ENCODE measurements at regions not wholly inside any gene's neighbourhood (a gene's known extent, or its start where the extent isn't known, plus 50 kb on each side); places are given as distances from the start of the nearest gene placed in this dataset.
A peak's percentile ranks its signal among the peaks of the same experiment; 100 is the strongest.
"Not testable (repeated sequence)": the region's sequence is repeated elsewhere in the genome, so short reads cannot be mapped to it uniquely, and the experiment has no call there.

DNA sequence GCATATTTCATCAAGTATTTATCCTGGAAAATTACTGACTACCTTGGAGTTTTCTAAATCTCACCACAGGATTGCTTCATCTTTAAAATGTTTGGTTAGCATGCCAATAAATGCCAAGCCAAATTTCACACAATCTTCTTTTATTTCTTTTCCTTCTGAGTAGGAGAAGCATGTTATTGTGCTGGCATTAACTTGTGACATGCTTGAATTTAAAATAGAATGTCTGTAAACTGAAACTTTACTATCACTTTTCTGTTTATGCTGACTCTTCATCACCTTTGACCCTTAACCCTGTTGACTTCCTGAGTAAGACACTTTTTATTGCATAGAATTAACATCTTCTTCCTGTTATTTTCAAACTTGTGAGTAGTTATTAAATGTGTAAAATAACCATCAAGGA lies 56.2 kb upstream of the LRRTM4 start:
- no peak for DNase-seq (ENCODE audit: low spot score)

DNA sequence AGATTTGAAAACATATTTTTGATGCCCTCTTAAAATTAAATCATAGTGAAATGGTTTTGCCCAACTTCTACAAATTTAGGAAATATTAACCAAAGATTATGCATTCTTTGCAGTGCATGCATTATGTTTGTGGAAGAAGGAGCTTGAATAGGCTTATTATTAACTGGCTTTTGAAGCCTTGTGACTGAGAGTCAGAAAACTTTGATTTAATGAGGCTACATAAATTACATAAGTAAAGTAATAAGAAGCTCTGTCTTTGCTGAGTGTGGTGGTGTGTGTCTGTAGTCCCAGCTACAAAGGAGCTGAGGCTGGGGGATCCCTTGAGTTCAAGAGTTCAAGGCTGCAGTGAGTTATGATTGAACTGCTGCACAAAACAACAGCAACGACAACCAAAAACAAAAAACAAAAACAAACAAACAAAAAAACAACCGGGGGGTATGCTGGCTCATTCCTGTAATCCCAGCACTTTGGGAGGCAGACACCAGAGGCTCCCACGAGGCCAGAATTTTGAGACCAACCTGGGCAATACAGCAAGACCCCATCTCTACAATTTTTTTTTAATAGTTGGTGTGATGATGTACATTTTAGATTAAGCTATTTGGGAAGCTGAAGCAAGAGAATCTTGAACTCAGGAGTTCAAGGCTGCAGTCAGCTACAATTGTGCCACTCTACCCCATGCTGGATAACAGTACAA lies 57.0 kb upstream of the LRRTM4 start:
- DNase-seq (ENCODE audit: low spot score) = no peak

DNA sequence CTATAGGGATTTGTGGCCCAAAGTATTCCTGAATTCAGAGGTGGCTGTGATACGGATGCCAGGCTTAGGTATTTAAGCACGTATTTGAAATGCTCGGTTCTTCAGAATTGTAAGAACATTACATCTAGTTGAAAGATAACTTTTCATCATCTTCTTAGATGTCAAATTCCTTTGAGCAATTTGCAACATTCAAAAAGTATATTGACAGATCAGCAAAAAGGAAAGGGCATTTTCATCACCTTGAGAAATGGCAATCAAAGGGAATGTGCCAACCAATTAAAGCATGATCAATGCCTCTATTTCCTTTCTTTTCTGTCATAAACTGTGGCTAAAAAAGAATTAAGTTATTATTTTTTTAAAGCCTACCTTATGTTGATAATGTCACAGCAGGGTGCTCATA lies 66.3 kb upstream of the LRRTM4 start:
- no peak for DNase-seq (ENCODE audit: low spot score)

DNA sequence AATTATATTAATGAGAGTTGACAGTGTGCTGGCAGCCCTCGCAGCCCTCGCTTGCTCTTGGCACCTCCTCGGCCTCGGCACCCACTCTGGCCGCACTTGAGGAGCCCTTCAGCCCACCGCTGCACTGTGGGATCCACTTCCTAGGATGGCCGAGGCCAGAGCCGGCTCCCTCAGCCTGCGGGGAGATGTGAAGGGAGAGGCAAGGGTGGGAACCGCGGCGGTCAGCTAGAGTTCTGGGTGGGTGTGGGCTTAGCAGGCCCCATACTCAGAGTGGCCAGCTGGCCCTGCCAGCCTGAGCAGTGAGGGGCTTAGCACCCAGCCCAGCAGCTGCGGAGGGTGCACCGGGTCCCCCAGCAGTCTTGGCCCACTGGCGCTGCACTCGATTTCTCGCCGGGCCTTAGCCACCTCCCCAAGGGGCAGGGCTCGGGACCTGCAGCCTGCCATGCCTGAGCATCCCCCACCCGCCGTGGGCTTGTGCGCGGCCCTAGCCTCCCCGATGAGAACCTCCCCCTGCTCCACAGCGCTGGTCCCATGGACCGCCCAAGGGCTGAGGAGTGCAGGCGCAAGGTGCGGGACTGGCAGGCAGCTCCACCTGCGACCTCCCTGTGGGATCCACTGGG lies 68.2 kb upstream of the LRRTM4 start:
- no peak for DNase-seq (ENCODE audit: low spot score)

DNA sequence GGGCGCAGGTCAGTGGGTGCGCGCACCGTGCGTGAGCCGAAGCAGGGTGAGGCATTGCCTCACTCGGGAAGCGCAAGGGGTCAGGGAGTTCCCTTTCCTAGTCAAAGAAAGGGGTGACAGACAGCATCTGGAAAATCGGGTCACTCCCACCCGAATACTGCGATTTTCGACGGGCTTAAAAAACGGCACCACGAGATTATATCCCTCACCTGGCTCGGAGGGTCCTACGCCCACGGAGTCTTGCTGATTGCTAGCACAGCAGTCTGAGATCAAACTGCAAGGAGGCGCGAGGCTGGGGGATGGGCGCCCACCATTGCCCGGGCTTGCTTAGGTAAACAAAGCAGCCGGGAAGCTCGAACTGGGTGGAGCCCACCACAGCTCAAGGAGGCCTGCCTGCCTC lies 70.8 kb upstream of the LRRTM4 start:
- DNase-seq (ENCODE audit: low spot score) = not testable (repeated sequence)

DNA sequence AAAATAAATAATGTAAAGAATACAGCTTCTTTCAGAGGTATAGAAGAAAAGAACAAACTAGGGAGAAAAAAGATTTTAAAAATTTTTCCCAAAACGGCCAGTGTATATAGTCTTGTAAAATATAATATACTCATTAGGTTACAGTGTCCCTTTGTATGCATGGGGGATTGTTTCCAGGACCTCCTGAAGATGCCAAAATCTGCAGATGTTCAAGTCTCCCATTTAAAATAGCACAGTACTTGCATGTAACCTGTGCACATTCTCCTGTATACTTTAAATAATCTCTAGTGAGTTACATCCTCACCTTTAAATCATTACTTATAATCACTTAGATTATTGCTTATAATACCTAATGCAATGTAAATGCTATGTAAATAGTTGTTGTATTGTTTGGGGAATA lies 80.6 kb upstream of the LRRTM4 start:
- no peak for DNase-seq (ENCODE audit: low spot score)

DNA sequence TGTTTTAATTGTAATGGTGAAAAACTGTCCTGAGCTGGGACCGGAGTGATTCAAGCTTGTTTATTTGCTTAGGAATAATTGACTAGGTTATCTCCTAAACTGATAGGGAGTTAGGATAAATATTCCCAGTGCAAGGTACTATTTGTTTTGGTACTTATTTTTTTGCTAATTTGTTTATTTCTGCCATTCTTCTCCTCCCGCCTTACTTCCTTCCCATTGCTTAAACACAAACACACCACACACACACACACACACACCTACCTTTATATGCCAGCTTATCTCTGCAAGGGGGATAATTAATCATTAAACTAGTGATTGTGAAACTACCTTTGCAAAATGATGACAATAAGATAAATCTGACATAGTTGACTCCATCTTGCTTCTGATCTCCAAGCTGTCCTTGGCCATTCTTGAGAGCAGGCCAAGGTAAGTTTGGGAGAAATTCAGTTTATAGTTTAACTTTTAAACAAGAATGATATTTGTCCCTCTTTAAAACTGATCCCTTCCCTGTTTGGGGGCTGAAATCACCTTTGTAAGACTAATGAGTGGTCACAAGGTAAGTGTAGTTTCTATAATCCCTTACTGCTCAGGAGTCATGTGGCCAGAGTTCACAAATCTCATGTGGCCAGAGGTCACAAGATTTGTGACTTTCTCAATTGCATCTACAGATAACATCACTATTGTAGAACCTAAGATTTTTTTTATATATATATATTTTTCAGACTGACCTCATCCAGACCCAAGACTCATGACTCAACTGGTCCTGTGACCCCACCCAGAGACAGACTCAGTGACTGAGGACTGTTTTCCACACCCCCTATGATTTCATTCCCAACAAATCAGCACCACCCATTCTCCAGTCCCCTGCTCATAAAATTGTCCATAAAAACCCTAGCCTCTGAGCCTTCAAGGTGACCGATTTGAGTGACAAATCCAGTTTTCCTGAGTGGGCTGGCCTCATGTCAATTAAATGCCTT lies 83.1 kb upstream of the LRRTM4 start:
- peak; percentile 44 for DNase-seq (ENCODE audit: low spot score)

DNA sequence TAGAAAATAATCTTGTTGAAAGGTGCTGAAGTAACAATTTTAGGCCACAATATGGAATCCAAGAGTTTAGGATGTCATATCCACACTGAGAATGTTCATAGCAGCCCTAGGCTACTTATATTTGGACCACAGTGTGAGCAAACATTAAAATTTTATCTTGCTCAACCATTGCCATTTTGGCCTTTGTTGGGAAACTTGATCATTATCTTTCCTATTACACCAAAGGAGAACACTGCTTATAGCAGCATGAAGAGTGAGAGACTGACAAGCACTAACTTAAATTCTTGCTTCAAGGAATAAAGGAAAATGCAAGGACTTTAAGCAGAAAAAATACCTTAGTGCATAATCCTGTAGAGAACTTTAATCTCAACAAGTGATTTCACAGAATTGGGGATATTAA lies 86.3 kb upstream of the LRRTM4 start:
- no peak for DNase-seq (ENCODE audit: low spot score)

DNA sequence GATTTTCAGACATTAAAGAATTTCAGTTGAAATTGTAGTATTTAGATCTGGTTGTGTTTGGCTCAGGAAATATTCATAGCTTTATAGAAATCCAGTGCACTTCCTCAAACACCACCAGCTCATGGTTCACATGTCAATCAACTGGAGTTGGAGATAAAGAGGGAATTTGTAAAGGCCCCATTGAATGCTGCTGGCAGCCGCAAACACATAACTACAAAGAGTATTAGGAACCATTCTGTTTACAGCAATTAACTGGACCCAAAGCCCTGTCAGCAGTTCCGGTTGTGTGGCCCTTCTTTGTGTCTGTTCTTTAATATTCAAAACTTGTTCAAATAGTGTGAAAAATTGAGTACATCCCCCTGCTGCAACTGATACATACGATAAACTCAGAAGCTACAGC lies 107.4 kb upstream of the LRRTM4 start:
- DNase-seq (ENCODE audit: low spot score) = no peak

DNA sequence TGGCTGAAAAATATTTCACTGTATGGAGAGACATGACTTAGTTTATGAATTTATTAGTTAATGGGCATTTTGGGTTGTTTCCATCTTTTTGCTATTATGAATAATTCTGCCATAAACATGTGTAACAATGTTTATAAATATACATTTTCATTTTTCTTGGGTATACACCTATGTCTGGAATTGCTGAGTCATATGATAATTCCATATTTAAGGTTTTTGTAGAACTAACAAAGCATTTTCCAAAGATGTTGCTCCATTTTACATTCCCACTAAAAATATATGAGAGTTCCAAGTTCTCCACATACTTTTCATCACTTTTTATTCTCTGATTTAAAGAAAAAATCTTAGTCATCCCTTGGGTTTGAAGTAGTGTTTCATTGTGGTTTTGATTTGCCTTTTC lies 108.8 kb upstream of the LRRTM4 start:
- no peak for DNase-seq (ENCODE audit: low spot score)

DNA sequence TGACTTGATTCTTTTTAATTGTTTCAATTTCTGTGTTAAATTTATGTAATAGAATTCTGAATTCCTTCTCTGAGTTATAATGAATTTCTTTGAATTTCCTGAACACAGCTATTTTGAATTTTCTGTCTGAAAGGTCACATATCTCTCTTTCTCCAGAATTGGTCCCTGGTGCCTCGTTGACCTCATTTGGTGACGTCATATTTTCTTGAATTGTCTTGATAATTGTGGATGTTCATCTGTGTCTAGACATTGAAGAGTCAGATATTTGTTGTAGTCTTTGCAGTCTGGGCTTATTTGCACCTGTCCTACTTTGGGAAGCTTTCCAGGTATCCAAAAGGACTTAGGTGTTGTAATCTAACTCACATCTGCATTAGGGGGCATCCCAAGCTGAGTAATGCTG lies 111.4 kb upstream of the LRRTM4 start:
- no peak for DNase-seq (ENCODE audit: low spot score)

DNA sequence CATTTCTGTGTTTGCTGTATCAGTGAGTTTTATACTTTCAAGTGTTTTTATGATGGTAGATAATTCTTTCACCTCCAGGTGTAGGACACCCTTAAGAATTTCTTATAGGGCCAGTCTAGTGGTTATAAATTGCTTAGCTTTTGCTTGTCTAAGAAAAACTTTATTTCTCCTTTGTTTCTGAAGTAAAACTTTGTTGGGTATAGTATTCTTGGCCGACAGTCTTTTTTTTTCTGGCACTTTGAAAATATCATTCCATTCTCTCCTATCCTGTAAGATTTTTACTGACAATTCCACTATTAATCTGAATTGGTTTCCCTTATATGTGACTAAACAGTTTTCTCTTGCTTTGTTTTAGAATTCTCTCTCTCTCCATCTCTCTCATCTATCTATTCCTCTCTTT lies 118.7 kb upstream of the LRRTM4 start:
- no peak for DNase-seq (ENCODE audit: low spot score)

DNA sequence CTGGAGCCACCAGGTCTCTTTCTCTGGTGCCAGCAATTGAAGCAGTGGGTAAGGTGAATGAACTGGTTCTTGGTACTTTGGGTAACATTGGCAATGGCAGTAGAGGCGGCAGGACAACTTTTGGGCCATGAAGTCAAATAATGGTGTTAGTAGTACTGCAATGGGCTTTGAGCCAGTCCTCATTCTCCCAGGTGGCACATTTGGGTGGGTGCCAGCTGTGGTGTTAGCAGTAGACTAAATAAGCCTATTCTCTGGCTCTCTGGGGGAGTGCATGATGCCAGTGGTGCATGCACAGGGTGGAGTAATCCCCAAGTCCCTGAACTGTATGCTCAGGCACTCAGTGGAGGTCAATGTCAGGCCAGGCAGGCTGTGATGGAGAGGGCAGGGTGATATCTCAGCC lies 120.2 kb upstream of the LRRTM4 start:
- no peak for DNase-seq (ENCODE audit: low spot score)

DNA sequence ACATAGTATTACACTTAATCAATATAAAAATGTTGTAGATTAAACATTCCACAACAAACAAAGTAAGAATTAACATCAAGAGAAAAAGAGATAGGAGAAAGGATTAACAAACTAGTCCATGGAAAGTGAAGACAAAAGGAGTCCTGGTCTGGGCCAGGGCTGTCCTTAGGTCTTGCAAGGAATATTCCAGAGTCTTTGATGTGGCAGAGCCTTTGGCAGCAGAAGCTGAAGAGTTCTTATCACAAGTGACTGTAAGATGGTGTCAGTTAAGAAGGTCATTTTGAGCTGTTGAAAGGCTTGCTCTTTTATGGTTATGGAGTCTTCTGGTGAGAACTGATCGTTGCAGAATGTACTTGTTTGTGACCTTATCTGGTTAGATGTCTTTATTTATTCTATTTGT lies 127.7 kb upstream of the LRRTM4 start:
- DNase-seq (ENCODE audit: low spot score) = no peak

DNA sequence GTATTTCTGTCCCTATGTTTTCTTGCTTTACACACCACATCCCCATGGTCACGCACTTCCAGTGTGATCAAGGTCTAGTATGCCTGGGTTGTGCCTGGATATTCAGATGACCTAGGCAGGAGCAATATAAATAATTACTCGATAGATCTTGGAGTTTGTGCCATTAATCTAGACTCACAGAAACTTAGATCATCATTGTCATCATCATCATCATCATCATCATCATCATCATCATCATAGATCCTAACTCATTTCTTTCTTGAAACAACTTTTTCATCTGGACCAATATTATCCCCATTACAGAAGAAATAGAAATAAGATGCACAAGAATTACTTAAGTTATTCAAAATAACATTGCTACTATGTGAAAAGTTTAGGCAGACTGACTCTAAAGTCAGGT lies 130.3 kb upstream of the LRRTM4 start:
- no peak for DNase-seq (ENCODE audit: low spot score)

DNA sequence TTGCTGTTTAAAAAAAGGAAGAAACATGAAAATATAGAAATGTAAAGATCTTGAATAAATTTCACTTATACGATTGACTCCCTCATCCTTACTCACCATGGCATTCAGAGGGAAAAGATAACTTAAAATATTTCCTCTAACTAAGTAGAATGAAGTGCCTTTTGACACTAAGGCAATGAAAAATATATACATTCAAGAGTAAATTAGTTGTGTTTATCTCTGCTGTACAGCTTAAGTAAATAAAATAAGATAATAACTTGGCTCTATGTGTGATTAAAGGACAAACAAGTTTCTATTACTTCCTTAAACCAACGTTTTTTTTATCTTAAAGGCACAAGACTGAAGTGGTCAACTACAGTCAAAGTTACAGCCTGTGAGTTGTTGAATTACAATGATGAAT lies 142.3 kb upstream of the LRRTM4 start:
- DNase-seq (ENCODE audit: low spot score) = no peak

DNA sequence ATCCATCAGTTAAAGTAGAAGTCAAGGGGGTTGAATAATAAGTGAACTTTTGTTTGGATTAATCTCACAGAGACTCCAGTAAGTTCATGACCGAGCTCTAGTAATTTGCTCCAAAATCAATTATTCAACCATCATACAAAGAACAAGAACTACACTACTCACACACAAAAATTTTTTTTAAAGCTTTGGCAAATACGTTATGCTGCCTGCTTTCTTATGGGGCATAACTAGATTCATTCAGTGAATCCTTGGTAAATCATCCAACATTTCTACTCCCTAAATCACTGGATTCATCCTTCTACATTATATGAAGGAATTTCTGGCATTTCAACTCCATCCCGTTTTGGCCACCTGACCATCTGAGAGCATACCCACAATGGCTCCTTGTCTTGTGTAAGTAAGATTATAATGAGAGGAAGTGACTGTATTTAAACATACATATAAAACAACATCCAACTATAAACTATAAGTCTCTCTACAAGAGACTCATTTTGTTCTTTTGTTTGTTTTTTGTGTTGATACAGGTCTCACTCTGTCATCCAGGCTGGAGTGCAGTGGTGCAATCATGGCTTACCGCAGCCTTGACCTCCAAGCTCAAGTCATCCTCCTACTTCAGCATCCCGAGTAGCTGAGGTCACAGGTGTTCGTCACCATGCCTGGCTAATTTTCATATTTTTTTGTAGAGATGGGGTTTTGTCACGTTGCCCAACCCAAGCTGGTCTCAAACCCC lies 144.2 kb upstream of the LRRTM4 start:
- DNase-seq (ENCODE audit: low spot score) = no peak

DNA sequence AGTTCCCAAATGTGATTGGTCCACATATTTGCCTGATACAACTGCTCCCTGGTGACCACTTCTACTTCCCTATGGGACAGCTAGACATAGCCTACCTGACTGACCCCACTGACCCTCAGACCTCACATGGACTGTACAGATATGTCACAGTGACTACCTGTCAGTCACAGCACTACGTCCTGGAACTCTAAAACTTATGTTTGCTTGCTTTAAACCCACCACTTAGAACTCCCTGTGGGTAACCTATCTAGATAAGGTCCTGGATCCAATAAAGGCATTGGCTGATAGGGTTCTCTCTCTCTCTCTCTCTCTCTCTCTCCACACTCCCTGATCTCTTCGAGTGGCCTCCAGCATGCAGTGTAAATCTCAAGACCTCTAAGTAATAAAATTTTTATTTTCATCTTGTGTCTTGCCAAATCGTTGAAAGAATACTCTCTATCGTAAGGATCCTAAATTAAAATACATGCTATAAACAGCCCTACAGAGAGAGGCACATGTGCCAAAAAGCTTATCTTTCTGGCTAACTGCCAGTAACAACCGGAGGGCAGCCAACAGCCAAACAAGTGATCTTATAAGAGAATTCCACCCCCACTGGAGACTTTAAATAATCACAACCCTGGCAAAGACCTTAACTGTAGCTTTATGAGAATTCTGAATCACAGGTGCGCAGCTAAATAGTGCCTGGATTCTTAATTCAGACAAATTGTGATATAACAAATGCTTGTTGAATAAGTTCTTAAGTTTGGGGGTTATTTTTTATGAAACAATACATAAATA lies 162.6 kb upstream of the LRRTM4 start:
- not testable (repeated sequence) for DNase-seq (ENCODE audit: low spot score)

DNA sequence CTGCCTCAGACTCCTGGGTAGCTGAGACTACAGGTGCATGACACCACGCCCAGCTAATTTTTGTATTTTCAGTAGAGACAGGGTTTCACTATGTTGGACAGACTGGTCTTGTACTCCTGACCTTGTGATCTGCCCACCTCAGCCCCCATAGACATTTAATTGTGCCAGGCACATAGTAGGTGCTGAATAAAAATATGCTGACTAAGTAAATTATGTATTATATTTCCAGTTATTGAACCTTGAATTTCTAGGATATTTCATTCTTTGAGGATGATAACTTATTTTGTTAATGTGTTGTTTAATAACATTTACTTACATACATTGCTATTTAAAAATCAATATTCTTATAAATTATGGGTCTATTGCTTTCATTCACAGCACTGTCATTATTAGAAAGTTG lies 190.4 kb upstream of the LRRTM4 start:
- no peak for DNase-seq (ENCODE audit: low spot score)

DNA sequence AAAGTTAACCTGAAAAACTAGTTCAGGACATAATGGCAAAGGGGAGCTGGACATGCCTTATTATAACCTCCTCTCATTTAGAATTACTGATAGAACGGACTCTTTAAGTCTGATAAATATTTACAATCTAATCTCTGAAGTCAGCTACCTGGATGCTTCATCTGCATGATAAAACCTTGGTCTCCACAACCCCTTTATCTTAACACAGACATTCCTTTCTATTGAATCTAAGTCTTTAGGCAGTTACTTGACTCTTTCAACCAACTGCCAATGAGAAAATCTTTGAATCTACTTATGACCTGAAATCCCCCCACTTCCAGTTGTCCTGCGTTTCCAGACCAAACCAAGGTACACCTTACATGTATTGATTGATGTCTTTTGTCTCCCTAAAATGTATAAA lies 191.2 kb upstream of the LRRTM4 start:
- no peak for DNase-seq (ENCODE audit: low spot score)

DNA sequence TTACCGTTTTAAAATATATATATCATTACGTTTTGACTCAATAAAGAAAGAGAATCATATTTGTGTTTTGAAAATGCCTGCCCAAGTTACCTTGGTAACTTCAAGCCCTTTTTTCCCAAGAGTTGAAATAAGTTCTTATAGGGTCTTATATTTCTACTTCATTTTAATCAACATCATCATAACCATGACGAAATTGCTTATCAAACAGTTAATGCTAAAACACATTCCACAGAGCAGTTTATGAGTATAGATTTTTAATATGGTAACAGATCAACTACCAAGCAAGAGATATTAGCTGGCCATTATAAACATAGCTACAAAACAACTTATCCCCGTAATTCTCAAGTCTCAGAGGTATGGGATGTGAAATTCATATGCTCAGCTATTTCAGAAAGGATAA lies 197.9 kb upstream of the LRRTM4 start:
- no peak for DNase-seq (ENCODE audit: low spot score)
